Kidney tubule cell (primary cell): ENCODE measurements at regions not wholly inside any gene's neighbourhood (a gene's known extent, or its start where the extent isn't known, plus 50 kb on each side); places are given as distances from the start of the nearest gene placed in this dataset.
"Not testable (repeated sequence)": the region's sequence is repeated elsewhere in the genome, so short reads cannot be mapped to it uniquely, and the experiment has no call there.

Experiments
- DNase-seq: peaks from one replicate; pipeline ENCODE4 v3.0.0-alpha.2; 2018; ENCODE audit warnings: low spot score

DNA sequence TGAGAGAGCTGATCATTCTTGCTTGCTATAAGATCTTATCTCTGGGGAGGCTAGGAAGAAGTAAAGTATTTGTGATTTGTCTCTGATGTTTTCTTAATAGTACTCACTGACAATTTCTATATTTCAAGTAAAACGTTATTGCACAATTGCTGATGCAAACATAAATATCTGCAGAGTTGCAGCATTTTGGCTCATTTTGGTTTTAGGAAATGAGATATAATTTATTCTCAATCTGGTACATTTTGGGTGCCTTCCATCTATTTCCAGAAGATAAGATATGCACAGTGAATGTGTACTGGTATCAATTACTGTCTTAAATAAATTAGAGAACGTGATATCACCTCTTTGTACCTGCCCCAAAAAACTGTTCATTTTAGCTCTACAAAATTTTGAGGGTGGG is 1431.5 kb downstream of the BRINP3 start:
- DNase-seq: no peak

DNA sequence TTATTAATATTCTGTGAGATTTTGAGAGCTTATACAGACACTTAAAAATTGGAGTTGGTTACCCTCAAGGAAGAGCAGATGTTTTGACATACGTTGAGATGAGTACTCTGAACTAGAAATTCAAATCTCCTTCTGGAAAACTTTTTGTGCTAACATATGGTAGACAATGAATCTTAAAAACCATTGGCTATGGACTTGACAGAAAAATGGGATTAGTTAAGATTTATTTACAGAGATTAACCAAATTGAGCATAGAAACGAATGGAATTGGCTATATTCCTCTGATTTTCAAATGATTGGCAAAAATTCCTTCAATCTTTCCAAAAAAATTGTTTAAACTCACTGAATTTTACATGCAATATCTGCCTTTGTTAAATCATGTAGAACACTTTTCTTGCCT is 1392.9 kb downstream of the BRINP3 start:
- no peak for DNase-seq

GRCh38 chr1:189103956-189104355 is 1373.7 kb downstream of the BRINP3 start:
- DNase-seq: peak; percentile 2

DNA sequence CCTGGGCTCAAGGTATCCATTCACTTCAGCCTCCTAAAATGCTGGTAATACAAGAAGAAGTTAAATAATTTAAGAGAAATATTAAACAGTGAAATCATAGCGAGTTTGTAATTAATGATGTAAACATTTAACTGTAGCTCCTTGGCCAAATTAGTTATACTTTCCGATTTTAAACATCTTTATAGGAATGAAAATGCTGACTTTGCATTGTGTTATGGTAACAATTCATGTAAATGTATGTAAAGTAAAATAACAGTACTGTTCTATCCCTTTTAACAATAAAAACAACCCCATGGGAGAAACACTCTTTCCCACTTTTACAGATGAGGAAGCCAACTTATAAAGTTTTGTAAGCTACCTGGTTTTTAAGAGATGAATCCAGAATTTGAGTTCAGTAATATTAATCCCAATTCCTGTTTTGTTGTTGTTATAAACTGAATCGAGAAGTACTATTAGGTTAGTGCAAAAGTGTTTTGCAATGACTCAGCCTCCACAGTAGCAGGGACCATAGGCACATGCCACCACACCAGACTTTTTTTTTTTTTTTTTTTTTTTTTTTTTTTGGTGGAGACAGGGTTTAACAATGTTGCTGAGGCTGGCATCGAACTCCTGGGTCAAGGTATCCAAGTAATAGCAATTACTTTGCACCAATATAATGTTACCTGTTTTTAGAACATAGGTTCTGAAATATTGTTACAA is 1360.4 kb downstream of the BRINP3 start:
- no peak for DNase-seq

DNA sequence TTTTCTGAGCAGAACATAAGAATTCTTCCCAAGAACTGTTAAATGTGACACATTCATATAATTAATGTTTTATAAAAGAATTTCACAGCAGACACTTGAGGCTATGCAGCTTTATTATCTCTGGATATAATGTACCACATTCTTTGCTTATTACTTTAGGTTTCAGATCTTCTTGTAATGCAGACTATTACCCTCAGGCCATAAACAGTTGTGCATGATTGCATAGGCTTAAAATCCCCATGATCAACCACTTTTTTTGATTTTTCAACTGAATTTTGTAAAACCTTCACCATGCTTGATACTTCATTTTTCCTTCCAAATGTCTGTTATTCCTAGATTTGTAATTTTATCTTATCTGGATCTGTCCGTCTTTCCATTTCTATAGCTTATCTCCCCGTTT is 1355.7 kb downstream of the BRINP3 start:
- DNase-seq: no peak

- DNase-seq: no peak
Observed at GRCh38 chr1:189125694-189126093, 1352.0 kb downstream of the BRINP3 start.

GRCh38 chr1:189131576-189131975 is 1346.1 kb downstream of the BRINP3 start:
- no peak for DNase-seq

- not testable (repeated sequence) for DNase-seq
Observed at GRCh38 chr1:189139748-189140147, 1337.9 kb downstream of the BRINP3 start.

- DNase-seq: no peak
Observed at GRCh38 chr1:189141056-189141455, 1336.6 kb downstream of the BRINP3 start.

GRCh38 chr1:189149547-189150375 is 1327.9 kb downstream of the BRINP3 start:
- DNase-seq: peak; percentile 15

- DNase-seq: no peak
Observed at GRCh38 chr1:189150624-189151023, 1327.0 kb downstream of the BRINP3 start.

GRCh38 chr1:189151361-189151760 is 1326.3 kb downstream of the BRINP3 start:
- no peak for DNase-seq

GRCh38 chr1:189152685-189153084 is 1325.0 kb downstream of the BRINP3 start:
- no peak for DNase-seq

- DNase-seq: no peak
Observed at GRCh38 chr1:189158155-189158554, 1319.5 kb downstream of the BRINP3 start.

DNA sequence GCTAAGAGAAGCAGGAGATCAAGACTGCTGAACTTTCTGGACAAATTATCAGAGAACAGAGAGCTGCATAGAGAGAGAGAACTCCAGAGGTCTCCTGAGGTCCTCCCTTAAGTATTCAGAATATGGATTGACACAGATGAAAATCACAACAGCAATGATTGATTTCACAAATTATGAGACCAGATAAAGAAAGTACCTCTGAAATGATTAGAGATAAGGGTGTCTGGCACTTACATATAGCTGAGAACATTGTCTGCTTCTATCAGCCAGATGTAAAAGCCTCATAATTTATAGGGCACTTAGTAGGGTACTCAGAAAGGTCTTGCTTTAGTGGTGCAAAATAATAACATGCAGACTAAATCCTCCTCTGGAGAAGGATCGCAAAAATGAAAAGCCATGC is 1301.8 kb downstream of the BRINP3 start:
- no peak for DNase-seq

- DNase-seq: no peak
Observed at GRCh38 chr1:189180057-189180456, 1297.6 kb downstream of the BRINP3 start.

DNA sequence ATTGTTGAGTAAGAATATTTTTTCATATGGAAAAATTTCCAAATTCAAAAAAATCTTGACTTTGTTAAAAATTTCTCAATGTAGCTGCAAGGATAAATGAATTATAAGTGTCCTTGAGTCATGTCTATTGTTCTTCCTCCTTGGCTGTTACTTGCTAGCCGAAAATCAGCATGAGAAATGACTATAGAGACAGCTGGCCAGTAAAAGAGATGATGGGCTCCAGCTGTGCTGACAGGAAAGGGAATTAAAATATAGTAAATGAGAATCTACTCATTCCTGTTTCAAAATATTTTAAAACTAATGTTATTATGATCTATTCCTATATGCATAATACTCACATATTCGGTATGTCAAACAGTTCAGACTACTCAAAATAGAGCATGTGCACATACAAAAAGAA is 1292.6 kb downstream of the BRINP3 start:
- DNase-seq: no peak

- DNase-seq: no peak
Observed at GRCh38 chr1:189192741-189193520, 1284.7 kb downstream of the BRINP3 start.

GRCh38 chr1:189205863-189206262 is 1271.8 kb downstream of the BRINP3 start:
- DNase-seq: peak; percentile 2

DNA sequence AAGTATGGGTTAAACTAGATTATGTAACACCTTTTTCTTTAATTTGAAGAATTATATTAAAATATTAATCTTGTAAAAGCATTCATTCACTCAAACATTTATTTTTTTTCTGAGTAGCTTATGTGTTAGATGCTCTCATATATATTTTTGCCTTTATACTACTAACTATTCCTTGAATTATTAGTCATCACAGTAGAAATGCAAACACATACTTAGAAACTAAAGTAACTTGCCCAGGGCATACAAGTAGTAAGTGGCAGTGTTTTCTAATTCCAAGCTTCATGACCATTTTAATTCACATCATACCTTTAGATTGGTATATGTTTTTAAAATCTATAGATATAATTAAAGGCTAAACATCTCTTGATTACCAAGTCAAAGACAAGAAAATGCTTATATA is 1271.0 kb downstream of the BRINP3 start:
- no peak for DNase-seq

GRCh38 chr1:189211742-189212141 is 1265.9 kb downstream of the BRINP3 start:
- peak; percentile 43 for DNase-seq

- no peak for DNase-seq
Observed at GRCh38 chr1:189212606-189213005, 1265.1 kb downstream of the BRINP3 start.

DNA sequence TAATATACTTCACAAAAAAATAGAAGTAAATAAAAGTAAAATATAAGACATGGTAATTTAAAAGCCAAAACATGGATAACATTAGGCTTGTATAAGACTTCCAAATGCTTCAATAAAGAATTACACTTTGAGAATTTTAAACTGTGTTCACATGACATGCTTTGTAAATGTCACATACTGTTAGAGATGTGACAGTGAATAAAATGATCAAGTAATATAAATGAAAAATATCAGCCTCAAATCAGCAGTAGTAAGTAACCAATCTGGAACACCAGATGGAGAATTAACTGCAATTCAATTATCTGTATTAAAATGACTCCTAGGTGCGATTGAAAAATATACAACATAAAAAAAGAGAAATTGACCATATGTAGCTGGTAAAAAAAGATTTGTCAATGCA is 1260.8 kb downstream of the BRINP3 start:
- no peak for DNase-seq
